Mucosa of gallbladder (tissue), 1 donor: ENCODE measurements at regions not wholly inside any gene's neighbourhood (a gene's known extent, or its start where the extent isn't known, plus 50 kb on each side); places are given as distances from the start of the nearest gene placed in this dataset.

ENCODE experiments used
- DNase-seq: peaks from one replicate; pipeline ENCODE4 v3.0.0-alpha.2; 2020; ENCODE audit warnings: low spot score
- donor health status: DM: no; HTN: no; CAD: no.

GRCh38 chr1:36607263-36607651, 124.5 kb upstream of the CSF3R start:
- no peak for DNase-seq

GRCh38 chr1:36606641-36607262, 124.0 kb upstream of the CSF3R start:
- no peak for DNase-seq

GRCh38 chr1:36605942-36606640, 123.4 kb upstream of the CSF3R start:
- no peak for DNase-seq

- no peak for DNase-seq
Measured at GRCh38 chr1:36603461-36603860, 120.7 kb upstream of the CSF3R start.

GRCh38 chr1:36602184-36602583, 119.5 kb upstream of the CSF3R start:
- DNase-seq: no peak

- DNase-seq: no peak
Measured at GRCh38 chr1:36599828-36600227, 117.1 kb upstream of the CSF3R start.

GRCh38 chr1:36597514-36597913, 114.8 kb upstream of the CSF3R start:
- no peak for DNase-seq

GRCh38 chr1:36595921-36596320, 113.2 kb upstream of the CSF3R start:
- no peak for DNase-seq

- DNase-seq: no peak
Measured at GRCh38 chr1:36595349-36595748, 112.6 kb upstream of the CSF3R start.

- DNase-seq: no peak
Measured at GRCh38 chr1:36594023-36594422, 111.3 kb upstream of the CSF3R start.

- no peak for DNase-seq
Measured at GRCh38 chr1:36591278-36591677, 108.6 kb upstream of the CSF3R start.

GRCh38 chr1:36590771-36591170, 108.1 kb upstream of the CSF3R start:
- no peak for DNase-seq

- no peak for DNase-seq
Measured at GRCh38 chr1:36590264-36590663, 107.6 kb upstream of the CSF3R start.

GRCh38 chr1:36588972-36589371, 106.3 kb upstream of the CSF3R start:
- no peak for DNase-seq

GRCh38 chr1:36585569-36586548, 103.1 kb upstream of the CSF3R start:
- DNase-seq: no peak

- DNase-seq: no peak
Measured at GRCh38 chr1:36584874-36585453, 102.3 kb upstream of the CSF3R start.

- DNase-seq: no peak
Measured at GRCh38 chr1:36583980-36584782, 101.5 kb upstream of the CSF3R start.

GRCh38 chr1:36583080-36583479, 100.4 kb upstream of the CSF3R start:
- no peak for DNase-seq

GRCh38 chr1:36582066-36582755, 99.5 kb upstream of the CSF3R start:
- DNase-seq: no peak

GRCh38 chr1:36580524-36580923, 97.8 kb upstream of the CSF3R start:
- DNase-seq: no peak

GRCh38 chr1:36579039-36579438, 96.3 kb upstream of the CSF3R start:
- DNase-seq: no peak
